Stimulated activated CD8-positive, alpha-beta memory T cell treated with anti-CD3 and anti-CD28 coated beads, Interleukin-15, amount 100 ng/mL, for 4 hours (primary cell): ENCODE measurements at regions not wholly inside any gene's neighbourhood (a gene's known extent, or its start where the extent isn't known, plus 50 kb on each side); places are given as distances from the start of the nearest gene placed in this dataset.
A peak's percentile ranks its signal among the peaks of the same experiment; 100 is the strongest.
"Not testable (repeated sequence)": the region's sequence is repeated elsewhere in the genome, so short reads cannot be mapped to it uniquely, and the experiment has no call there.

Experiments used
- DNase-seq, 2 donors: peaks; one replicate each; pipeline ENCODE4 v3.0.0-alpha.2; 2020; ENCODE audit warnings: low read depth in 2 of 2

GRCh38 chr6:180091-180694 lies 112.1 kb upstream of the DUSP22 start:
- DNase-seq: not testable (repeated sequence)

- DNase-seq: no peak
Observed at GRCh38 chr6:181049-181654, 111.1 kb upstream of the DUSP22 start.

- DNase-seq: no peak
Observed at GRCh38 chr6:183668-184067, 108.6 kb upstream of the DUSP22 start.

GRCh38 chr6:184161-184700 lies 108.1 kb upstream of the DUSP22 start:
- DNase-seq: no peak

GRCh38 chr6:186340-186965 lies 105.8 kb upstream of the DUSP22 start:
- DNase-seq: no peak

- DNase-seq: no peak
Observed at GRCh38 chr6:187210-187861, 105.0 kb upstream of the DUSP22 start.

- DNase-seq: peak; percentile 52 to 66
Observed at GRCh38 chr6:188821-189655, 103.2 kb upstream of the DUSP22 start.

GRCh38 chr6:189676-190075 lies 102.6 kb upstream of the DUSP22 start:
- no peak for DNase-seq

GRCh38 chr6:190596-191395 lies 101.5 kb upstream of the DUSP22 start:
- DNase-seq: no peak

- DNase-seq: no peak
Observed at GRCh38 chr6:191487-192312, 100.6 kb upstream of the DUSP22 start.

GRCh38 chr6:192313-192664 lies 100.0 kb upstream of the DUSP22 start:
- no peak for DNase-seq

GRCh38 chr6:193180-193579 lies 99.1 kb upstream of the DUSP22 start:
- no peak for DNase-seq

GRCh38 chr6:193773-194310 lies 98.4 kb upstream of the DUSP22 start:
- peak in 1 of 2 donors; percentile 21 for DNase-seq

GRCh38 chr6:195861-196360 lies 96.4 kb upstream of the DUSP22 start:
- peak; percentile 31 to 59 for DNase-seq

- DNase-seq: no peak
Observed at GRCh38 chr6:196543-196942, 95.7 kb upstream of the DUSP22 start.

- no peak for DNase-seq
Observed at GRCh38 chr6:203661-204060, 88.6 kb upstream of the DUSP22 start.

GRCh38 chr6:206264-206663 lies 86.0 kb upstream of the DUSP22 start:
- no peak for DNase-seq

- no peak for DNase-seq
Observed at GRCh38 chr6:208364-208763, 83.9 kb upstream of the DUSP22 start.

GRCh38 chr6:208938-209337 lies 83.3 kb upstream of the DUSP22 start:
- no peak for DNase-seq
